RCC 7860 (cell line): ENCODE measurements at regions not wholly inside any gene's neighbourhood (a gene's known extent, or its start where the extent isn't known, plus 50 kb on each side); places are given as distances from the start of the nearest gene placed in this dataset.

ENCODE experiments used
- DNase-seq: peaks from one replicate; pipeline ENCODE4 v3.0.0-alpha.2; 2015; ENCODE audit warnings: low spot score
- FAIRE-seq: peaks from 2 replicates; lab custom pipeline; 2012; peaks lifted over from hg19 to GRCh38; lab: Jason Lieb, UNC

DNA sequence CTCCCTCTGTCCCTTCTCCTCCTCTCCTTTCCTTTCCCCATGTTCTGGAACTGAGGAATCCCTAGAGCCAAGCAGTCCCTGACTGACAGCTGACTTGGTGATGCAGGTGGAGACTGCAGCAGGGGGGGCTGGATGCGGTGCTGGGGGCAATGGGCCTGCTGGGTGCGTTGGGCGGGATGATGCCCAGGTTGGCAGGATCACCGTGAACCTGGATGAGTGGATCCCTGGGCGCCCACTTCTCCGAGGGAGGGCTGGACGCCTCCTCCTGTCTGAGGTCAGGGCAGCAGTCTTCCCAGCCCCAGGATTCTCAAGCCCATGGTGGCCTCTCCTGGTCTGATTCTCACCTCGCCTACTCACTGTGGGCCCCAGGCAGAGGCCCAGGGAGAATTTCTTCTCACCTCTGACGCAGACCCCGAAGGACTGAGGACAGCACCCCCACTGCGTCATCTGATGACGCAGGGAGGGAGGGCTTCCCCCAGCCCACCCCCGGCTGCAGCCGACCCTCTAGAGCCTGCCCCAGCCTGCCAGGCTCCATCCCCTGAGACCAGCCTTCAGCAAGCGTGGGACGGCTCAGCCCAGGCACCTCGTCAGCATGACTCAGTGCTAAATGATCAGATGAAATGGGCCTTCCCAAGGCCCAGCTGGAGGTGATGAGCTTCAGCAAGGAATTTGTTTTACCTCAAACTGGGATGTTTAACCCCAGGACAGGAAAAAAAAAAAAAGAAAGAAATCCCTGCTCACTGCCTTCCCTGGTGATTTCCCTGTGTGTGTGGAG is 188.0 kb upstream of the TNRC6C start:
- no peak for DNase-seq
- no peak for FAIRE-seq

DNA sequence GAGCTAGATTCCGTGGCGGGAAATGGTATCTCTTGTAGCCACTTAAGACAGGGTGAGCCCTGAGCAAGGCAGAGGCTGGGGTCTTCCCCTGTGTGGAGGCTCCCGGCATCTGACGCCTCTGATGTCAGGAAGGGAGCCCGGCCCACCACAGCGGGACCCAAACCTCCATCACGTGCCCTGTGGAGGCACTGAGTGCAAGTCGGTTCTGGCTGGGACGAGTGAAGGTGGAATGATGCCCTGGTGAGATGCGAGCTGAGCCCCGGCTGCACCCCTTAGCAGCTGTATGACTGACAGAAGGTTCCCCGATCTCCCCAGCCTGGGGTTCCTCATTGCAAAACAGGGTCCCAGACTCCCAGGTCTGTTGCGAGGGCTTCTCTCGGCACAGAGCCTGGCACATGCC is 187.4 kb upstream of the TNRC6C start:
- no peak for FAIRE-seq
- no peak for DNase-seq

DNA sequence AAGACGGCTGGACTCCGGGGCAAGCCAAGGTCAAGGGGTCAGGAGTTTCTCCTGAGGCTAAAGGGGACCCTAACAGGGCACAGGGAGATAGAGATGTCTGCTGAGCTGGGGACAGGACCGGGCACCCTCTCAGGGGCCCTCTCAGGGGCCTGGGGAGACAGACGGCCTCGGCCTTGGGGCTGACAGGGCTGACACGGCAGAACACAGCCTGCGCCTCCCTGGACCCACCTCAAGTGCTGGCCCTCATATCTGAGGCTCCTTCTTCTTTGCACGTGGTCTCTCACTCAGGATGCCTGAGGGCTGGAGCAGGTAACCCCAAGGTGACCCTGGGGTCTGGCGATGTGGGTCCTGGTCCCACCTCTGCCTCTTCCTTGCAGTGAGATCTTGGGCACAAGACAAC is 186.9 kb upstream of the TNRC6C start:
- FAIRE-seq: no peak
- DNase-seq: no peak

DNA sequence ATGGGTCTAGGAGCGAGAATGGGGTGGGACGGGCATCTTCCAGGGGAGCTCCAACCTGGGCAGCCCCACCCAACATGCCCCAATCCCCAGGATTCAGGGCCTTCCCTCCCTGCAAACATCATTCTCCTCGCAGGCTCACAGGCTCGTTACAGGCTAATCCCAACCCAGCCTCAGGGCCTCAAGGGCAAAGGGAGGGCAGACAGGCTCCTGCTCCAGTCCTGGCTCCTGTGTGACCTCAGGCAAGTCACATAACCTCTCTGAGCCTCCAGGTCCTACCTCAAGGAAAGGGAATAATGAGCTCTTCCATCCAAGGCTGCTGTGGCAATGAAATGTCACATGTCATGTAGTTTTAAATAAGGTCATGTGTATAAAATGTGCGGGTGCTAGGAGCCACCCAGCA is 186.5 kb upstream of the TNRC6C start:
- FAIRE-seq (no peak), DNase-seq (no peak)

DNA sequence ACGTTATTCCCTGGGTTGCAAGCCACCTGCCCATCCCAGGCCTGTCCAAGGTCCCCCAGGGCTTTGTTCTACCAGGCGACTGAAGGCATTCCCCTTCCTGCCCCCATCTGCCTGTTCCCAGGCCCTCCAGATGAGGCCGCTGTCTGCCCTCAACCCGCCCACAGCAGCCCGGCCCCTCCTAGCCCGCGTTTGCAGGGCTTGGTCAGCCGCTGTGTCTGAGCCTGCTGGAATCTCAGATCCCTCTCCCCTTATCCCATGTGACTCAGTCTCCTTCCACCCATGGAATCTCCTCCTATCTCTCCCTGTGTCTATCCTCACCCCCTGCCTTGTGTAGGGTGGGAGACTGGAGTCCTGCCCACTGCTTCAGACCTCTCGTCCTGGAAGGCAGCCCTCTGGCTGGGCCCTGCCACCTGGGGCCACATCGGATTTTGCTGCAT is 186.0 kb upstream of the TNRC6C start:
- FAIRE-seq: no peak

DNA sequence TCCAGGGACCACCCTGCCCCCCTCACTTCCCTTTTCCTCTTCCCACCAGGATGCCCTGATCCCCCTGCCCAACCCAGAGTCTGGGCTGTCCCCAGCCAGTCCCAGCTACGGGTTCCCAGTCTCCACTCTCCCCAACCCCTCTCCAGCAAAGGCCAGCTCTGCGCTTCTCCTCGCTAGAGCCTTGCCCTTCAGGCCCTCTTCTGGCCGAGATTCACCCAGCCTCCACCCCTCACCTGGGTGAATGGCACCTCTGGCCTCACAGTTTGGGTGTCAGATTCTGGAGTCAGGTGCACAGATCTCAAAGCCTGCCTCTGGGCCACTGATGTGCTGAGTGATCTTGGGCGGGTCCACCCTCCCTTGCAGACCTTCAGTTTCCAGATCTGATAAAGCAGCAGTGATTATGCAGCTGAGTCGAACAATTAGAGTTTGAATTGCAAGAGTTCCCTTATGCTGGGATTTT is 185.6 kb upstream of the TNRC6C start:
- FAIRE-seq: no peak
- DNase-seq: no peak

More for the DNA sequence above, 186.0 kb upstream of the TNRC6C start:
- DNase-seq: no peak

DNA sequence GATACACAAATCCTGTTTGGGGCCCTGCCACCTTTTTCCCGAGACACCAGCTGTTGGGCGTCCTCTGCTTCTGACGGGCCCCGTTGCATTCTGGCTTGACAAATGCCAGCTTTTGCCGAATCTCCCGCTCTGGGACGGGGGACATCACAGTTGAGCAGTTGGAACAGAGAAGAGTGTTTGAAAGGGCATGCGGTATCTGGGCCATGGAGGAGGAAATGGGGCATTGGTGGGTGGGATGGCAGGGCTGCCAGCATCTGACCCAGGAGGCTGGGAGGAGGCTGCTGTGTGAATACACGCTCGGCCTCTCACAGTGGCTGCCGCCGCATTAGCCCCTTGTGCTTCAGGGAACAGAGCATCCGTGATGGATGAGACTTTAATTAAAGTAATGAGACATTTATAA is 184.3 kb upstream of the TNRC6C start:
- DNase-seq (no peak), FAIRE-seq (no peak)

DNA sequence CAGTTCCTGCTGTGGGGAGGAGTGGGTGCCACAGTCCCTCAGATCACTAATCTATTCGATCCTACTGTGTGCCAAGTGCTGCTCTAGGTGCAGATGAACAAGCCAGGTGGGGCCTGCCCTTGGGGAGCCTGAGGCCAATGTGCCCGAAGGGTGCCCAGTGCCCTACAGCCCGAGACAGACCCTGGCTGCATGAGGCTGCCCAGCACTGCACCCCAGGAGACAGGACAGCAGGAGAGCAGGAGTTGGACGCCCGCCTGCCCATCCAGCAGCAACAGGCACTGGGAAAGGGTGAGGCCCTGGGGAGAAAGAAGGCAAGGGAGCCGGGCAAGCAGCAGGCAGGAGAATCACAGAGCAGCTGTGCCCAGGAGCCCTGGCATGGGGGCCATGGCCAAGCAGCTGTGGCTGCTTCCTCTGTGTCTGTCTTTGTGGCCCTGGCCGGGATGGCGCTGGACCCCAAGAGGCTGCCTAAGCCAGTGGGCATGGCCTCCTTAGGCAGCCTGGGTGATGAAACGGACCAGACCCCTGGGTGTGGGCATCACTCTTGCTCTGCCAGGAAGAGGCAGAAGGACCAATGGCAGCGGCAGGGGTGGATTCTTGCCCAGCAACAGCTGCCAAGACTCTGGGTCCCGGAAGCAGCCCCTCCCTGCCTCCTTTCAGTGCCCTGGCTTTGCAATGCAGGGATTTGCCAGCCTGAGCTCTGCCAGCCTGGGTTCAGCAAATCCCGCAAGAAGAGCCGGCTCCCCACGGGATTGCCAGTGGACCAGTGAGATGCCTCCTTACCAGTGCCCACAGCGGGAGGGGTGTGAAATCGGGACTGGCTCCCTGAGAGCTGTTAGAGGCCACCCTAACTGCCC is 179.6 kb upstream of the TNRC6C start:
- FAIRE-seq (no peak), DNase-seq (no peak)

DNA sequence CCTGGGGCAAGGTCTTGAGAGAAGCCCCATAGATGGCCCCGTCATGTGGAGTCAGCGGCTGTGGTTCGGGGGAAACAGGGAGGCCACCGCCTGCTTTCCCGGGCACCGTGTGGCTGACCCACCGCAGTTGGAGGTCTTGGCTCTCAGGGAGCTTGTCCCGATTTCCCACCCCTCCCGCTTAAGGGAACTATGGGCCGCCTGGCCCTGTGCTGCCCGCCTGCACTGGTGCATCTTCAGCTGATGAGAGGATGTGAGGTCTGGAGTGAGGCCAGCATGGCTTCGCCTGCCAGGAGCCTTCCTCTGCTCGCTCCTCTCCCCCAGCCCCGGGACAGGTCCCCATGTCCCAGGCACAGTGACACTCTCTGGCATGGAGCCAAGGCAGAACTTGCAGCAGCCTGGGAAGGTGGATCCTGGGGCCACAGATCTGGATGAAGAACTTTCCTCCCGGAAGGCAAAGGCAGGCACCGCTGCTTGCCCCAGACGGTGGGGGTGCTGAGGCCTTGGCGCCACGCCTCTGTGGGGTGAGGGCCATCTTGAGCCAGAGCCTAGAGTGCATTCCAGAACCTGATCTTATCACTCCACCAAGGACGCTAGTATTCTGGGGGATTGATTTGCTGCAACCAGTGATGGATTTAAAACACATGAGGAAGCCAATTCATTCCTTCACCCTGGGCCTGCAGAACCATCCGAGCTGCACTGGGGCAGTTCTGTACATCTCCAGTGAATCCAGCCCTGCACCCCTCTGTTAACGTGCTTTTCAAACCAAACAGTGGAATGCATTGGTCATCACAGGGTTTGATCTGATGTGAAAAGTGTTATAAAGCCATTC is 178.6 kb upstream of the TNRC6C start:
- DNase-seq: no peak
- no peak for FAIRE-seq

DNA sequence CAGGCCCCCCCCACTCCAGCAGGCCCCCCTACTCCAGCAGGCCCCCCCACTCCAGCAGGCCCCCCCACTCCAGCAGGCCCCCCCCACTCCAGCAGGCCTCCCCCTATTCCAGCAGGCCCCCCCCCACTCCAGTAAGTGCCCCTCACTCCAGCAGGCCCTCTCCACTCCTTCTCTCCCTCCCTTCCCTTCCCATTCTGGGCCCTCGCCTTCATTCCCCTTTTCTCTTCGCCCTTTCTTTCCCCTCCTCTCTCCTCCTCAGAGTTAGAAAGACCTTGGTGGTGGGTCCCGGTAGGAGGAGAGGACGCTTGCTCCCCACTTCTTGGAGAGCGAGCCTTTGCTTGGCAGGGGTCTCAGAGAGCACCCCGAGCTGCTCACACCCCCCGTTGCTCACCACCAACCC is 177.0 kb upstream of the TNRC6C start:
- FAIRE-seq (no peak), DNase-seq (no peak)

DNA sequence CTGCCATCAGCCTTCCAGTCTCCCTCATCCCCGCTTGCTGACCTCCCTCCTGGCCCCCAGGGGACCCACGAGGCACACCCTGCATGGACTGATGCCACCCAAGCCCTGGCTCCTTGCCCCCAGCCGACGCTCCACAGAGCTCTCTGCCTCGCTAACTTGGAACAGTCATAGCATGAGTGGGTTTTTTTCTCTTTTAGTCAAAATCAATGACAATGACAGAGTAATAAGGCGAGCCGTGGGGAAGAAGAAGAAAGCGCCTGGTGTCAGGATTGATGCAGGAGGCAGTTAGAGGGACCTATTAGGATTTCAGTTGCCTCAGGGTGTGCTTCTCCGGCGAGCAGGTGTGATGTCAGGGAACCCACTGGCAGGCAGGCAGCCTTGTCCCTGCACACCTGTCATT is 176.3 kb upstream of the TNRC6C start:
- no peak for FAIRE-seq
- DNase-seq: no peak

DNA sequence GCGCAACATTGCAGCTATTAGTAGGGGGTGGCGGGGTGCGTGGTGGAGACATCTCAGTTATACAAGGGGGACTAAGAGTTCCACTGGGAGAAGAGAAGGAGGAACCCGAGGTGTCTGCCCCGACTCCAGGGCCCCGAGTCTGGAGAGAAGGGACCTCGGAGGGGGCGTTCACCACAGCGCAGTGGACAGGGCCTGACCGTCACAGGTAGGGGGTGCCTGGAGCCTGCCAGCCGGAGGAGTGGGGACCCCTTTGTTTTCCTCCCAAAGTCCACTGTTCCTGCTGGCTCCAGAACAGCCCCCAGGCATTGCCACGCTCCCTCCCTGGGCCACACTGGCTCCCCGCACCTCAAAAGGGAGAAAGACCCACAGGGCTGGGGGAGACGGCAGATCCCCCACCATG is 175.9 kb upstream of the TNRC6C start:
- DNase-seq (no peak), FAIRE-seq (no peak)

DNA sequence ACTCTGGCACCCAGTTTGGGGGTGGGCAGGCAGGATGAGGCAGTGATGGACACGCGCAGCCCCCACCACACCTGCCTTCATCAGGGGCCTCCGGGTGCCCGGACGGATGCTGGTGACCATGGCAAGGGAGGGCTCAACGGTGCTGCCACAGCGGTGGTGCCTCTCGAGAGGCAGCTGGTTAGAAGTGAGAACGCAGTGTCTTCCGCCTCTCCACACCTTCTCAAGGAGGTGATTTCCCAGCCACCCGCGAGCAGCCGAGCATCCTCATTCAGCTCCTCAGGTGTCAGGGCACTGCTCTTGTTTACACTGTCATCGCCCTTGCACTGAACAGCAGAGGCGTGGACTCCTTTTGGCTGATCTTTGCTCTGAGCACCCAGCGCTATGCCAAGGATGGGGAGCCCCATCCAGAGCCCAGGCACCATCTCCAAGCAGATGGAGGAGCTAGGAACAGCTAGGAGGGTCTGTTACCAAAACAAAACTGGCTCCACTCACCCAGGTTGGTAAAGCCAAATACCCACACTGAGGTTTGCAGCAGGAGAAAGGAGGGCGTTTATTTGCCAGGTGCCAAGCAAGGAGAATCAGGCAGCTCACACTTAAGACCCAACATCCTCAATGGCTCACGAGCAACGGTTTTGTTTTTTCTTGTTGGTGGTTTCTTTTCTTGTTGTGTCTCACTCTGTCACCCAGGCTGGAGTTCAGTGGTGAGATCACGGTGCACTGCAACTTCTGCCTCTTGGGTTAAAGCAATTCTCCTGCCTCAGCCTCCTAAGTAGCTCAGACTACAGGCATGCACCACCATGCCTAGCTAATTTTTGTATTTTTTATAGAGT is 174.3 kb upstream of the TNRC6C start:
- no peak for DNase-seq
- FAIRE-seq: no peak

DNA sequence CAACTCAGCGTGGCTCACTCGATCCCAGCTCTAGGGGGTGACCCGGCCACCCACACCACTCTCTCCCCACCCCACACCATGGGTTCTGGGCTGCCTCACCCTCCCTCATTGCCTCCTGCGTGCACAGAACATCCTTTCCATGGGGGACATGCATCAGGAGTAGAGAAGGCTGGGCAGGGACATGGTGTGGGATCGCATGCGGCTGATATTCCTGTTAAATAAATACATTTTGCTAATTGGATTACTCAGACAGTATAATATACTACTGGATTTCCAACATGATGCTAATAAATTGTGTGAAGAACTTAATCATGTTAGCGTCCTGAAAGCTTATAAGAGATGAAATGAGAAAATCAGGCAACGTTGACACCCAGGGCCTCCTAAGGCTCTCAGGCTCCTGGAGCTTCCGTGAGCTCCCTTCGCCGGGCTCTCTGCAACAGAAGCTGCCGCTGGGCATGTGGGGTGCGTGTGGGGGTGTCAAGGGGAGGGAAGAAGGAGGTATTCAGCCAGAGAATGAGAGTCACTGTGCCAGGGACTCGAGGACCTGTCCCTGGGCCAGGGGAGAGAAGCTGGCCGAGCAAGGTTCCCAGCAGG is 173.1 kb upstream of the TNRC6C start:
- no peak for FAIRE-seq
- no peak for DNase-seq

DNA sequence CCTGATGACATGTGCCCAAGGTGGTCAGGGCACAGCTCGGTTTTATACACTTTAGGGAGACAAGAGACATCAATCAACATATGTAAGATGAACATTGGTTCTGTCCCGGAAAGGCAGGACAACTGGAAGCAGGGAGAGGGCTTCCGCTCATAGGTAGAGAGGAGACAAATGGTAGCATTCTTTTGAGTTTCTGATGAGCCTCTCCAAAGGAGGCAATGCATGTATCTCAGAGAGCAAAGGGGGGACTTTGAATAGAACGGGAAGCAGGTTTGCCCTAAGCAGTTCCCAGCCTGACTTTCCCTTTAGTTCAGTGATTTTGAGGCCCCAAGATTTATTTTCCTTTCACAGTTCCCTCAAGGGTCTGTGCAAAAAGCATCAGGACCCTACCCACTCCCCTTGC is 172.4 kb upstream of the TNRC6C start:
- no peak for DNase-seq
- FAIRE-seq: no peak

DNA sequence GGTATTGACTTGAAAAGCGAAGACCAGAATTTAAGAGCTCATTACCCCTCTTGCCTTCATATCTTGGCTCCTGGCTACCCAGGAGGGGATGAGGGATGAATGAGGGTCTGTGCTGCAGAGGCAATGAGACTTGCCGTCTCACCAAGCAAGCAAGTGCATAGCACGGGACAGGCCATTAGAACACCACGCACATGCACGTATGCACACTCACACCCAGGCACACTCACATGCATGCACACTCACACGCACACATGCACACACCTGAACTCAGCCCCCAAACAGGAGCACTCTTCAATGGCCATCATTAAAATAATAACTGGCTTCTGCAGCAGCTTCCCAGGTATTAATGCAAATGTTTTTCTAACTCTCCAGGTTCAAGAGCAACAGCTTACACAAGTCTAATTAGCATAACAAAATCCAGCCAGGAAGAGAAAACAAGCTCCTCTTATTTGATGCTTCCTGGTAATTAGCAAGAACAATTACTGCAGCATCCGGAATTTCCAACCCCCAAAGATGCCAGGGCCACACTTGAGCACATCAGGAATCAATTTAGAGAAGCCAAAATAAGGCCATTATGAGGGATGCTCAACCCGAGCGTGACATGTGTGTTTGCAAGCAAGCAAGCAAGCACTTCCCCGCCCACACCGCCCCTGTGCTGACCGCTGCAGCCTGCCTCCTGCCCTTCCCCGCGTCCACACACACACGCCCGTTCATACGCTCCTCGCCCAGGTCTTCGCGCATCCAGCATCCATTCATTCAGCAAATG is 171.6 kb upstream of the TNRC6C start:
- DNase-seq: no peak
- FAIRE-seq: no peak

DNA sequence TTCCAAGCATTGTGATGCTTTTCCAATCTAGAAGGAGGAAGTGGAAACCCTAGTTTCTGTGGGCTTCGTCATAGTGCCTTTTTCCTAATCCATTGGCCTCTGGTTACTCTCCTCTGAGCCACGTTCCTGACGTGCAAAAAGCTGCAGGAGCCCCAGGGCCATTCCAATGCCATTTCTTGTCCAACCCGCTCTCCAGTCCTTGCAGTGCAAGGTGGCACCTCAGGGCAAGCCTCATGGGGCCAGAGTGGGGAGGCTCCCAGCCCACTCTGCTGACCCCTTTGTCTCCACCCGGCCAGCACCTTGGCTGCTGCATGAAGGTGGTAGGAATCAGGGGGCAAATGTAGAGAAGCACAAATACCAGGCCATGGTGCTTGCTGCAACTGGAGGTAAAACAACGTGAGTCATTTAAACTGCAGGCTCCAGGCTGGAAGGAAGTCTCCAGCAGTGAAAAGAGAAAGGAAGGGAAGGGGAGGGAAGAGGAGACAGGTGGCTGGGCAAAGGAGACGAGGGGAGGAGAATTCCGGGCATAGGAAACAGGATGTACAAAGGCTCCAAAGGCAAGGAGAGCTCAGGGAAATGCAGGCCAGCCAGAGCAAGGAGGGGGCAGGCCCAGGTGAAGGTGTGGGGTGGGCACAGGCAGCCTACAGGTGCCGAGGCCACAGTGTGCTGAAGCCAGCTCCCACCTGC is 168.2 kb upstream of the TNRC6C start:
- no peak for DNase-seq
- no peak for FAIRE-seq

DNA sequence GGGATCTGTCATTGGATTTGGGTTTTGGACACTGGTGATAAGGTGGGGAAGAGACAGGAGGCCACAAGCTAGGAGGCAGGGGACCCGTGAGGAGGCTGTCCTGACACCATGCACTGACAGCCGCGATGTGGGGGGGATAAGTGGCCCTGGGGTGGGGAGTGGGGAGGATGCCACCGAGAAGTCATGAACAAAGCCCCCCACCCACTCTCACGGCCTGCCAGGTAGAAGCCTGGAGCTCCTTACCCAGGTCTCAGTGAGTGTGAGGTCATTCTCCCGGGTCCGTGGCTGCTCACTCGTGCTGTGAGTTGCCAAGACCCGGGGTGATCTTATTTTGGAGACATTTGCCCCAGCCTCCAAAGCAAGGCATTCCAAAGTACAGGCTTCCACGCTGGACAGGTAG is 165.9 kb upstream of the TNRC6C start:
- FAIRE-seq: no peak
- DNase-seq: no peak
